Skin epidermis (tissue), 12 donors: ENCODE measurements at regions not wholly inside any gene's neighbourhood (a gene's known extent, or its start where the extent isn't known, plus 50 kb on each side); places are given as distances from the start of the nearest gene placed in this dataset.
"Not testable (repeated sequence)": the region's sequence is repeated elsewhere in the genome, so short reads cannot be mapped to it uniquely, and the experiment has no call there.

ENCODE experiments used
- H3K27ac ChIP-seq, 21 experiments: fragments of 200-600 bp; sonication (generic) in 11 of 21; one replicate each; pipeline ENCODE4 v1.5.0; 2020; ENCODE audit warnings: mild to moderate bottlenecking in 3 of 21, inconsistent platforms in 2 of 21, moderate library complexity in 2 of 21
- H3K4me3 ChIP-seq, 7 experiments: fragments of 200-600 bp; sonication (generic) in 2 of 7; one replicate each; pipeline ENCODE4 v1.5.0; 2020; ENCODE audit warnings: inconsistent platforms in 2 of 7, mild to moderate bottlenecking in 2 of 7, moderate library complexity in 1 of 7

DNA sequence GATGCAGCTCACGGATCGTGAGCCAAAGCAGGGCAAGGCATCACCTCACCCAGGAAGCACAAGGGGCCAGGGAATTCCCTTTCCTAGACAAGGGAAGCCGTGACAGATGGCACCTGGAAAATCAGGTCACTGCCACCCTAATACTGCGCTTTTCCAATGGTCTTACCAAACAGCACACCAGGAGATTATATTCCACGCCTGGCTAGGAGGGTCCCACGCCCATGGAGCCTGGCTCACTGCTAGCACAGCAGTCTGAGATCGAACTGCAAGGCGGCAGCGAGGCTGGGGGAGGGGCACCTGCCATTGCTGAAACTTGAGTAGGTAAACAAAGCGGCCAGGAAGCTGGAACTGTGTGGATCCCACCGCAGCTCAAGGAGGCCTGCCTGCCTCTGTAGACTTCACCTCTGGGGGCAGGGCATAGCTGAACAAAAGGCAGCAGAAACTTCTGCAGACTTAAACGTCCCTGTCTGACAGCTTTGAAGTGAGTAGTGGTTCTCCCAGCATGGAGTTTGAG, 205.2 kb upstream of the GRIK2 start:
- H3K4me3 ChIP-seq, H3K27ac ChIP-seq: not testable (repeated sequence)

DNA sequence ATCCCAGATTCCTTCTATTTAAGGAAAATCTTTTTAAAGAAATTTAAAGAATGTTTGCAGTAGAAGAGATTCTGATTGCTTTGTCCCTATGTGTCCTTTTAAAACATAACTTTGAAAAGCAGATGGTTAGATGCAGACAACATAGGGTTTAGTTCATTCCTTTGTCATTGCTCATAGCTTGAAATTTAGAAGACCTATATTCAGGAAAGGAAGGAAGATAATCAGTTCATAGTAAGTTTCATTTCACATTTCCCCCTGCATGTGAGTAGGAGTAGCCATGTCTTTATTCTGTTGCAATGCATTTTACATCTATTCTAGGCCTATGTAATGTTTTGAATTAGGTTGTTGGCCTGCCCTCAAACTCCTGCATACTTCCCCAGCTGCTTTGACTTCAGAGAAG, 197.9 kb upstream of the GRIK2 start:
- no peak overlapping the region for H3K4me3 ChIP-seq
- H3K27ac ChIP-seq = no peak overlapping the region

GRCh38 chr6:101199441-101199840, 194.1 kb upstream of the GRIK2 start:
- Histone ChIP-seq H3K4me3 (no peak overlapping the region), H3K27ac (no peak overlapping the region)

DNA sequence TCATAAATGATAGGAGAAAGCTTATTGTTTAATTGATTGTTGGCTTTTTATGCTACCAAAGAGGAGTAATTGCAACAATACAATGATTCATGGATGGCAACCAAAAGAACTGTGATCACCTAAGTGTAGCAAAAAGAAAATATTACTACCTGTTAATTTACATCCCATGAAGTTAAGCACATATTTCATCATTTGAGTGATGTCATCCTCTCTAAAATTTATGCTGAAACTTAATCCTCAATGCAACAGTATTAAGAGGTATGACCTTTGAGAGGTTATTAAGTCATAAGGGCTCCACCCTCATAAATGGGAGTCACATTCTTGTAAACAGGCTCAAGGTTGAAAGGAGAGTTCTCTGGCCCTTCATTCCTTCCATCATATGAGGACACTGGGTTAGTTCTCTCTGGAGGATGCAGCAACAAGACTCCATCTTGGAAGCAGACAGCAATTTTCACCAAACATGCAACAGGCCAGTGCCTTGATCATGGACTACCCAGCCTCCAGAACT, 190.6 kb upstream of the GRIK2 start:
- Histone ChIP-seq H3K4me3 (no peak overlapping the region), H3K27ac (no peak overlapping the region)

- Histone ChIP-seq H3K4me3 (no peak overlapping the region), H3K27ac (no peak overlapping the region)
Observed at GRCh38 chr6:101203664-101204063, 189.8 kb upstream of the GRIK2 start.

GRCh38 chr6:101208152-101208551, 185.4 kb upstream of the GRIK2 start:
- no peak overlapping the region for H3K4me3 ChIP-seq
- H3K27ac ChIP-seq = no peak overlapping the region

GRCh38 chr6:101212640-101213039, 180.9 kb upstream of the GRIK2 start:
- no peak overlapping the region for H3K27ac ChIP-seq
- H3K4me3 ChIP-seq = no peak overlapping the region

DNA sequence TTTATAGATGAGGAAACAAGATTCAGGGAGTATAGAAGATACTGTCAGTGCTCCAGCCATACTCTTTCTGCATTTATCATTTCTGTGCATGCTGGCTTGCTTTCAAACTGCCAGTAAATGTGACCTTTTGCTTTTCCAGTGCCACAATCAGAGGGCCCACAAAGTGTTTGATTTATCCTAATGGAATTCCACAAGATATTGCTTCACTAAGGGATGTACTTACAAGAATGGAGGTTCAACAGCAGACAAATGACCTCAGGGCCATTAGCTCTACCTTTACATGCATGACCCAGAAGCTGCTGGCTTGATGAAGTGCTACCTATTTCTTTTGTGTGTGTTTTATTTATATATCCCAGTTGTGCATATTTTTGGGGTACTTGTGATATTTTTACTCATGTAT, 171.5 kb upstream of the GRIK2 start:
- no peak overlapping the region for H3K4me3 ChIP-seq
- H3K27ac ChIP-seq = no peak overlapping the region

DNA sequence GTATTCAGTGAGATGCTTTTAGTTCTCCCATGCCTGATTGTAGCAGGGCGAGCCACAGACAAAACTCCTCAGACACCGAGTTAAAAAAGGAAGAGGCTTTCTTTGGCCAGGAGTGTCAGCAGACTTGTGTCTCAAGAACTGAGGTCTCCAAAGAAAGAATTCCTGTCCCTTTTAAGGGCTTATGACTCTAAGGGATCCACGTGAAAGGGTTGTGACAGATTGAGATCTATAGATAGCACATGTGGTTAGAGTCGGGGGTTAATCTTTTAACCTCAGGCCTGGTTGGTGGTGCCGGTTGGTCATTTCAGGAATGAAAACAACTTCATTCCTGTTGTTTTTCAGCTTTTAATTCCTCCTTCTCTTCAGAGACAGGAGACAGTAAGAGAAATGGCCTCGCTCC, 168.8 kb upstream of the GRIK2 start:
- no peak overlapping the region for H3K27ac ChIP-seq
- no peak overlapping the region for H3K4me3 ChIP-seq

DNA sequence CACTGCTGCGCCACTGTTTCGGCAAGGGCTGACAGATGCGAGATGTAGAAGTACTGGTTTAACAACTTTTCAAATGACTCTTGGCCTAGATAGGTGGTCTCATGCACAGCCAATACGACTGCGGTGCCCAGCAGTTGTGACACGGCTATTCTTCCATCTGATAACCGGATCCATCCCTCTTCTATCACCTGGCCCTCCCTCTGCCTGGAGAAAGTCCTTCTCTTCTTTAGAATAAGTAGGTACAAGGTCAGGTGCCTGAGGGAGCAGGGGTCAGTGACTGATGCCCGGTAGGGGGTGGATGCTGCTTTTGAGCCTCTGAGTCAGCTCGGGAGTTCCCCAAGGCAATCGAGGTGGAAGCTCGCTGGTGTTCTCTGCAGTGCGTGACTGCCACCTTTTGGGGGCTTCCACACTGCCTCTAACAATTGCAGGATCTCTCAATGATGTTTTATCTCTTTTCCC, 166.8 kb upstream of the GRIK2 start:
- H3K4me3 ChIP-seq = no peak overlapping the region
- no peak overlapping the region for H3K27ac ChIP-seq

GRCh38 chr6:101230866-101231265, 162.6 kb upstream of the GRIK2 start:
- no peak overlapping the region for H3K27ac ChIP-seq
- H3K4me3 ChIP-seq = no peak overlapping the region

GRCh38 chr6:101231606-101232235, 161.8 kb upstream of the GRIK2 start:
- H3K4me3 ChIP-seq = no peak overlapping the region
- H3K27ac ChIP-seq = no peak overlapping the region

GRCh38 chr6:101232961-101233360, 160.5 kb upstream of the GRIK2 start:
- no peak overlapping the region for H3K27ac ChIP-seq
- no peak overlapping the region for H3K4me3 ChIP-seq

DNA sequence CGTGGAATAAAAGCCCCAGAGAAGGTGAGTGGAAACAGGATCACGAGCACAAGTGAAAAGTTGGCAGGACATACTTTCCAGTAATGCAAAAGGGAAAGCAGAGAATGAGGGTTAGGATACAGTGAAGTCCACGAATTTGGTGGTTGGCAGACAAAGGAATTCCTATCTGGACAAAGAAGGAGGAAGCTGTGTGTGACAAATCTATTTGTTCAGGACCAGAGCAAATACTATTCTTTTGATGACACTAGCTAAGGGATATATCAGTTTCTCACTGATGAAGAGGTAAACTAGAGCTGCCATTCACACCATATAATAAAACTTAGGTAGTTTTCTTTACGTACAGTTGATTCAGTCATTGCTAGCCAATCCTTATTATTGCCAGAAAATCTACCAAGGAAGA, 156.8 kb upstream of the GRIK2 start:
- H3K4me3 ChIP-seq = no peak overlapping the region
- no peak overlapping the region for H3K27ac ChIP-seq

DNA sequence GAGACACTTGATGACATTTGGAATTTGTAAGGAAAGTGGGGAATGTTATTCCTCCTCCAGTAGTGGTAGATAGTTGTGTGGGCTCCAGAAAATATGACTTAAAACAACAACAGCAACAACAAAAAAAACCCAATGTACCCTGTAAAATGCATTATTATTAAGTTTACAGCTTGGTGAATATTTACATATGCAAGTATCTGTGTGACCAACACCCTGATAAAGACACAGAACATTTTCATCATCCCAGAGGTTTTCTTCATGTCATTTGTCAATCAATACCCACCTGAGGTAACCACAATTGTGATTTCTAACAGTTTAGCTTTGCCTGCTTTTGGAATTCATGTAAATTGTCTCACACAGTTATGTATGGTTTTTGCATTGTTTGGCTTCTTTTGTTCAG, 152.1 kb upstream of the GRIK2 start:
- Histone ChIP-seq H3K27ac (no peak overlapping the region), H3K4me3 (no peak overlapping the region)

- Histone ChIP-seq H3K27ac (no peak overlapping the region), H3K4me3 (no peak overlapping the region)
Observed at GRCh38 chr6:101249470-101249869, 144.0 kb upstream of the GRIK2 start.

DNA sequence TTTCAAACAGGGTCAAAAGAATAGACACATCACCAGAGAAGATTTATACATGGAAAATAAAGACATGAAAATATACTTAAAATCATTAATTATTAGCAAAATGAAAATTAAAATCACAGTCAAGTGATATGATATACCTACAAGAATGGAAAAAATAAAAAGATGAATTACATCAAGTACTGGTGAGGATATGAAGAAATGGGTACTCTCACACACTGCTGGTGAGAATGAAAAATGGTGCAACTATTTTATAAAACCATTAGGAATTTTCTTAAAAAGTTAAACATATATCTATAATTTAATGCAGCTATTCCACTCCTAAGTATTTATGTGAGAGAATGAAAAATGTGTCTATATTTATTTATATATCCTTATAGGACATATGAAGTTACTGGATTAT, 136.3 kb upstream of the GRIK2 start:
- no peak overlapping the region for H3K4me3 ChIP-seq

GRCh38 chr6:101259505-101259904, 134.0 kb upstream of the GRIK2 start:
- Histone ChIP-seq H3K27ac (no peak overlapping the region), H3K4me3 (no peak overlapping the region)

More for the DNA sequence above, 136.3 kb upstream of the GRIK2 start:
- no peak overlapping the region for H3K27ac ChIP-seq

GRCh38 chr6:101263596-101263995, 129.9 kb upstream of the GRIK2 start:
- Histone ChIP-seq H3K27ac (no peak overlapping the region), H3K4me3 (no peak overlapping the region)

- H3K27ac ChIP-seq = no peak overlapping the region
- no peak overlapping the region for H3K4me3 ChIP-seq
Observed at GRCh38 chr6:101266063-101266462, 127.4 kb upstream of the GRIK2 start.

- Histone ChIP-seq H3K27ac (no peak overlapping the region), H3K4me3 (no peak overlapping the region)
Observed at GRCh38 chr6:101268541-101268940, 125.0 kb upstream of the GRIK2 start.

DNA sequence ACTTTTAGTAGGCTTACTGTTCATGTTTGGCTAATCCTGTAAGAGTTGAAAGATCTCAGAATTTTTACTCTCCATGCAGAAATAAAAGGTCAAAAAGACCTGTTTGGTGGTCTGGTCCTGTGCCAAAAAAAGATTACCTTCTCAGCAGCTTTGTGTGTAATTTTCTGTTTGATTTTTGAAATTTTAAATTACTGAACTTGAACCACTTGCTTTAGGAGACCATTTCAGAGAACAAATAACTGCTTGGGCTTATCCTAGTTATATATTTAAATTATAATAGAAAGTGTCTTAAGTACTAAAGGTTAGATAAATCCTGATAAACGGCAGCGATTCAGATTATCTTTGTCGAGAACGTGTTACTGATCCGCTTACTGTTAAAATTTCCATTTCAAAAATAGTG, 118.3 kb upstream of the GRIK2 start:
- no peak overlapping the region for H3K4me3 ChIP-seq
- H3K27ac ChIP-seq = no peak overlapping the region
